Liver (tissue), 3 donors: ENCODE measurements at regions not wholly inside any gene's neighbourhood (a gene's known extent, or its start where the extent isn't known, plus 50 kb on each side); places are given as distances from the start of the nearest gene placed in this dataset.

Experiments used
- HNF4A ChIP-seq, 2 donors: conservative IDR thresholded peaks; 2 replicates each; pipeline ENCODE4 v1.6.1; 2016; ENCODE audit warnings: antibody characterized with exemption in 2 of 2, mild to moderate bottlenecking in 2 of 2
- HNF4G ChIP-seq: IDR thresholded peaks from 2 replicates; pipeline ENCODE4 v1.6.1; 2016; ENCODE audit warnings: antibody characterized with exemption
- RXRA ChIP-seq, 2 donors: IDR thresholded peaks; 2 replicates each; pipeline ENCODE4 v1.6.1; 2017 to 2018; ENCODE audit warnings: antibody characterized with exemption in 2 of 2, mild to moderate bottlenecking in 1 of 2
- TAF1 ChIP-seq: conservative IDR thresholded peaks from 2 replicates; pipeline ENCODE4 v1.6.1; 2016; ENCODE audit warnings: antibody characterized with exemption, mild to moderate bottlenecking
- YY1 ChIP-seq: IDR thresholded peaks from 2 replicates; pipeline ENCODE4 v1.6.1; 2016; ENCODE audit warnings: antibody characterized with exemption, mild to moderate bottlenecking
- TF ChIP-seq, protein P1 (sequence below): fragments of 150-350 bp; IDR thresholded peaks from 2 replicates; pipeline ENCODE4 v1.5.1; 2017; ENCODE audit warnings: improper control_type of control experiment, low read depth, low read length; ENCODE audit not compliant: missing input control
- TF ChIP-seq, protein P2 (sequence below): IDR thresholded peaks from 2 replicates; pipeline ENCODE4 v1.6.1; 2016; ENCODE audit warnings: antibody characterized with exemption
- donor health status: healthy.
- donor health status: healthy.

DNA sequence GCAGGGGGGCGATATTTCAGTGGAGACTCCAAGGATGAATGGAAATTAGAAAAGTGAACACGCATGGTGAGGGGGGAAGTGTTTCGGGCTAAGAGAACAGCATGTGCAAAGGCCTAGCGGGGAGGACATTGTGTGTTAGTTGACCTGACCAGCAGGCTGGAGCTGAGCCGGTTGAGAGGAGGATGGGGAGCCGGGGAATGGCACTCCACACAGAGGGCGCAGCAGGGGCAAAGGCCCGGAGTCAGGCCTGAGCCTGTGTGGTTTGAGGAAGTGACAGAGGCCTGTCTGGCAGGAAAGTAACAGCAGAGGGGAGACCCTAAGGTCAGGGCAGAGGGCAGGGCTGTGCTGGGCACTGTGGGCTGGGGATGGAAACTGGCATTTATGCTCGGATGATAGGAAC, 83.2 kb upstream of the ZNF479 start:
- TF ChIP-seq, protein P1, sequence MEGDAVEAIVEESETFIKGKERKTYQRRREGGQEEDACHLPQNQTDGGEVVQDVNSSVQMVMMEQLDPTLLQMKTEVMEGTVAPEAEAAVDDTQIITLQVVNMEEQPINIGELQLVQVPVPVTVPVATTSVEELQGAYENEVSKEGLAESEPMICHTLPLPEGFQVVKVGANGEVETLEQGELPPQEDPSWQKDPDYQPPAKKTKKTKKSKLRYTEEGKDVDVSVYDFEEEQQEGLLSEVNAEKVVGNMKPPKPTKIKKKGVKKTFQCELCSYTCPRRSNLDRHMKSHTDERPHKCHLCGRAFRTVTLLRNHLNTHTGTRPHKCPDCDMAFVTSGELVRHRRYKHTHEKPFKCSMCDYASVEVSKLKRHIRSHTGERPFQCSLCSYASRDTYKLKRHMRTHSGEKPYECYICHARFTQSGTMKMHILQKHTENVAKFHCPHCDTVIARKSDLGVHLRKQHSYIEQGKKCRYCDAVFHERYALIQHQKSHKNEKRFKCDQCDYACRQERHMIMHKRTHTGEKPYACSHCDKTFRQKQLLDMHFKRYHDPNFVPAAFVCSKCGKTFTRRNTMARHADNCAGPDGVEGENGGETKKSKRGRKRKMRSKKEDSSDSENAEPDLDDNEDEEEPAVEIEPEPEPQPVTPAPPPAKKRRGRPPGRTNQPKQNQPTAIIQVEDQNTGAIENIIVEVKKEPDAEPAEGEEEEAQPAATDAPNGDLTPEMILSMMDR, result no peak
- TF ChIP-seq YY1 (no peak), TAF1 (no peak), HNF4G (no peak), HNF4A (conservative IDR thresholded peaks at IDR 0.05) (no peak), RXRA (IDR thresholded peaks at IDR 0.05) (no peak)
- TF ChIP-seq, protein P2, sequence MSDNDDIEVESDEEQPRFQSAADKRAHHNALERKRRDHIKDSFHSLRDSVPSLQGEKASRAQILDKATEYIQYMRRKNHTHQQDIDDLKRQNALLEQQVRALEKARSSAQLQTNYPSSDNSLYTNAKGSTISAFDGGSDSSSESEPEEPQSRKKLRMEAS, result no peak
